ENCODE measurements at regions not wholly inside any gene's neighbourhood (a gene's known extent, or its start where the extent isn't known, plus 50 kb on each side); places are given as distances from the start of the nearest gene placed in this dataset.

- no peak overlapping the region for H3K27ac Mint-ChIP-seq
- TF ChIP-seq CTCF (IDR thresholded peaks at IDR 0.05), result no peak
- no peaks in the 10 kb centered on the region for H3K36me3 Mint-ChIP-seq (ENCODE audit: low read depth)
- H3K9me3 Mint-ChIP-seq, result no peaks in the 10 kb centered on the region
- H3K4me3 Mint-ChIP-seq, result no peak overlapping the region
- peaks cover 20% of the 10 kb centered on the region for H3K27me3 Mint-ChIP-seq
- Histone ChIP-seq H3K4me1 (ENCODE audit: insufficient read depth, low read length) (no peaks in the 10 kb centered on the region), H3K27ac (ENCODE audit: low read depth in 1 of 2, low read length in 2 of 2) (no peak overlapping the region), H3K4me3 (ENCODE audit: low read length) (no peak overlapping the region), H3K27me3 (ENCODE audit: control insufficient read depth in 1 of 2, insufficient read depth in 2 of 2, low read length in 2 of 2) (peaks cover 0 to 5% of the 10 kb centered on the region in 2 experiments), H3K36me3 (ENCODE audit: insufficient read depth, low read length) (no peaks in the 10 kb centered on the region), H3K9me3 (ENCODE audit: control insufficient read depth in 1 of 2, insufficient read depth in 1 of 2, low read length in 2 of 2) (peaks cover 0 to 7% of the 10 kb centered on the region in 2 experiments)
- H3K4me1 Mint-ChIP-seq (ENCODE audit: low read depth), result no peaks in the 10 kb centered on the region
- POLR2A ChIA-PET, result no interaction called here
- intact Hi-C loops (cut with DNase I, micrococcal nuclease), result no loop called here
- ATAC-seq (ENCODE audit: poor library complexity) (no peak), DNase-seq (no peak)
- CTCF ChIA-PET, result no interaction called here
Observed at GRCh38 chr14:95389471-95390011, 69.8 kb upstream of the CLMN start.

GRCh38 chr14:95388699-95389098 lies 69.0 kb upstream of the CLMN start:
- no peak for DNase-seq
- Histone ChIP-seq H3K27ac (ENCODE audit: low read depth in 1 of 2, low read length in 2 of 2) (no peak overlapping the region), H3K36me3 (ENCODE audit: insufficient read depth, low read length) (no peaks in the 10 kb centered on the region), H3K4me1 (ENCODE audit: insufficient read depth, low read length) (no peaks in the 10 kb centered on the region), H3K4me3 (ENCODE audit: low read length) (no peak overlapping the region), H3K27me3 (ENCODE audit: control insufficient read depth in 1 of 2, insufficient read depth in 2 of 2, low read length in 2 of 2) (peaks cover 0 to 5% of the 10 kb centered on the region in 2 experiments), H3K9me3 (ENCODE audit: control insufficient read depth in 1 of 2, insufficient read depth in 1 of 2, low read length in 2 of 2) (peaks cover 0 to 7% of the 10 kb centered on the region in 2 experiments)
- H3K27me3 Mint-ChIP-seq, result peaks cover 25% of the 10 kb centered on the region
- no peak overlapping the region for H3K27ac Mint-ChIP-seq
- no peak overlapping the region for H3K4me3 Mint-ChIP-seq
- no peaks in the 10 kb centered on the region for H3K36me3 Mint-ChIP-seq (ENCODE audit: low read depth)
- no peak for TF ChIP-seq CTCF (IDR thresholded peaks at IDR 0.05)
- H3K4me1 Mint-ChIP-seq (ENCODE audit: low read depth), result no peaks in the 10 kb centered on the region
- ATAC-seq (ENCODE audit: poor library complexity), result no peak
- intact Hi-C loops (cut with DNase I, micrococcal nuclease), result no loop called here
- ChIA-PET POLR2A (no interaction called here), CTCF (no interaction called here)
- no peaks in the 10 kb centered on the region for H3K9me3 Mint-ChIP-seq

GRCh38 chr14:95387826-95388445 lies 68.2 kb upstream of the CLMN start:
- no peaks in the 10 kb centered on the region for H3K36me3 Mint-ChIP-seq (ENCODE audit: low read depth)
- ChIA-PET CTCF (no interaction called here), POLR2A (no interaction called here)
- Histone ChIP-seq H3K27ac (ENCODE audit: low read depth in 1 of 2, low read length in 2 of 2) (no peak overlapping the region), H3K36me3 (ENCODE audit: insufficient read depth, low read length) (no peaks in the 10 kb centered on the region), H3K4me3 (ENCODE audit: low read length) (no peak overlapping the region), H3K9me3 (ENCODE audit: control insufficient read depth in 1 of 2, insufficient read depth in 1 of 2, low read length in 2 of 2) (peaks cover 0 to 7% of the 10 kb centered on the region in 2 experiments), H3K27me3 (ENCODE audit: control insufficient read depth in 1 of 2, insufficient read depth in 2 of 2, low read length in 2 of 2) (peaks cover 0 to 5% of the 10 kb centered on the region in 2 experiments), H3K4me1 (ENCODE audit: insufficient read depth, low read length) (no peaks in the 10 kb centered on the region)
- no peak overlapping the region for H3K4me3 Mint-ChIP-seq
- intact Hi-C loops (cut with DNase I, micrococcal nuclease), result no loop called here
- H3K27me3 Mint-ChIP-seq, result peaks cover 25% of the 10 kb centered on the region
- H3K9me3 Mint-ChIP-seq, result no peaks in the 10 kb centered on the region
- no peak for TF ChIP-seq CTCF (IDR thresholded peaks at IDR 0.05)
- ATAC-seq (ENCODE audit: poor library complexity) (no peak), DNase-seq (no peak)
- H3K4me1 Mint-ChIP-seq (ENCODE audit: low read depth), result no peaks in the 10 kb centered on the region
- H3K27ac Mint-ChIP-seq, result no peak overlapping the region

Data from CD4-positive, alpha-beta T cell (primary cell).